ENCODE measurements at regions not wholly inside any gene's neighbourhood (a gene's known extent, or its start where the extent isn't known, plus 50 kb on each side); places are given as distances from the start of the nearest gene placed in this dataset.

GRCh38 chr1:58921342-58921741, 137.5 kb upstream of the JUN start:
- no peak overlapping the region for H3K27ac Mint-ChIP-seq
- no peak overlapping the region for H3K4me3 Mint-ChIP-seq
- peaks cover 3% of the 10 kb centered on the region for H3K27me3 Mint-ChIP-seq
- intact Hi-C loops (cut with micrococcal nuclease), result loop anchor here (10.0 kb wide), 1 partner anchor 53 kb away; no protein-coding TSS in a partner anchor
- no peaks in the 10 kb centered on the region for H3K9me3 Mint-ChIP-seq
- no peaks in the 10 kb centered on the region for H3K36me3 Mint-ChIP-seq (ENCODE audit: low read depth)
- peaks cover 45% of the 10 kb centered on the region for H3K4me1 Mint-ChIP-seq (ENCODE audit: low read depth)

GRCh38 chr1:58921751-58922150, 137.9 kb upstream of the JUN start:
- no peaks in the 10 kb centered on the region for H3K36me3 Mint-ChIP-seq (ENCODE audit: low read depth)
- H3K27me3 Mint-ChIP-seq, result peaks cover 3% of the 10 kb centered on the region
- H3K27ac Mint-ChIP-seq, result peak overlapping the region; percentile 36
- H3K9me3 Mint-ChIP-seq, result no peaks in the 10 kb centered on the region
- H3K4me3 Mint-ChIP-seq, result no peak overlapping the region
- H3K4me1 Mint-ChIP-seq (ENCODE audit: low read depth), result peaks cover 49% of the 10 kb centered on the region
- intact Hi-C loops (cut with micrococcal nuclease), result loop anchor here (10.0 kb wide), 1 partner anchor 53 kb away; no protein-coding TSS in a partner anchor

GRCh38 chr1:58922302-58923089, 138.6 kb upstream of the JUN start:
- H3K27me3 Mint-ChIP-seq, result peaks cover 3% of the 10 kb centered on the region
- no peak overlapping the region for H3K4me3 Mint-ChIP-seq
- H3K36me3 Mint-ChIP-seq (ENCODE audit: low read depth), result no peaks in the 10 kb centered on the region
- H3K27ac Mint-ChIP-seq, result peak overlapping the region; percentile 36
- H3K4me1 Mint-ChIP-seq (ENCODE audit: low read depth), result peaks cover 56% of the 10 kb centered on the region
- intact Hi-C loops (cut with micrococcal nuclease), result loop anchor here (10.0 kb wide), 1 partner anchor 52 kb away; no protein-coding TSS in a partner anchor
- H3K9me3 Mint-ChIP-seq, result no peaks in the 10 kb centered on the region

- H3K9me3 Mint-ChIP-seq, result no peaks in the 10 kb centered on the region
- H3K36me3 Mint-ChIP-seq (ENCODE audit: low read depth), result no peaks in the 10 kb centered on the region
- peak overlapping the region; percentile 36 for H3K27ac Mint-ChIP-seq
- no peak overlapping the region for H3K4me3 Mint-ChIP-seq
- intact Hi-C loops (cut with micrococcal nuclease), result loop anchor here (10.0 kb wide), 1 partner anchor 52 kb away; no protein-coding TSS in a partner anchor
- H3K27me3 Mint-ChIP-seq, result peaks cover 3% of the 10 kb centered on the region
- H3K4me1 Mint-ChIP-seq (ENCODE audit: low read depth), result peaks cover 58% of the 10 kb centered on the region
These were observed 139.2 kb upstream of the JUN start for GRCh38 chr1:58923090-58923470.

- Mint-ChIP-seq H3K27me3 (peaks cover 8% of the 10 kb centered on the region), H3K27ac (no peak overlapping the region), H3K9me3 (no peaks in the 10 kb centered on the region), H3K36me3 (ENCODE audit: low read depth) (no peaks in the 10 kb centered on the region), H3K4me1 (ENCODE audit: low read depth) (peaks cover 61% of the 10 kb centered on the region), H3K4me3 (no peak overlapping the region)
- intact Hi-C loops (cut with micrococcal nuclease), result loop anchor here (10.0 kb wide), 1 partner anchor 51 kb away; no protein-coding TSS in a partner anchor
These were observed 140.2 kb upstream of the JUN start for GRCh38 chr1:58924016-58924565.

- no peaks in the 10 kb centered on the region for H3K36me3 Mint-ChIP-seq (ENCODE audit: low read depth)
- peaks cover 10% of the 10 kb centered on the region for H3K27me3 Mint-ChIP-seq
- intact Hi-C loops (cut with micrococcal nuclease), result loop anchor here (10.0 kb wide), 1 partner anchor 50 kb away; no protein-coding TSS in a partner anchor
- H3K9me3 Mint-ChIP-seq, result no peaks in the 10 kb centered on the region
- H3K27ac Mint-ChIP-seq, result no peak overlapping the region
- H3K4me1 Mint-ChIP-seq (ENCODE audit: low read depth), result peaks cover 61% of the 10 kb centered on the region
- H3K4me3 Mint-ChIP-seq, result no peak overlapping the region
These were observed 141.0 kb upstream of the JUN start for GRCh38 chr1:58924821-58925220.

GRCh38 chr1:58925247-58925646, 141.4 kb upstream of the JUN start:
- Mint-ChIP-seq H3K4me3 (no peak overlapping the region), H3K4me1 (ENCODE audit: low read depth) (peaks cover 59% of the 10 kb centered on the region), H3K27me3 (peaks cover 10% of the 10 kb centered on the region), H3K9me3 (no peaks in the 10 kb centered on the region), H3K27ac (no peak overlapping the region), H3K36me3 (ENCODE audit: low read depth) (no peaks in the 10 kb centered on the region)
- intact Hi-C loops (cut with micrococcal nuclease), result loop anchor here (10.0 kb wide), 1 partner anchor 50 kb away; no protein-coding TSS in a partner anchor

GRCh38 chr1:58926152-58926551, 142.3 kb upstream of the JUN start:
- peaks cover 55% of the 10 kb centered on the region for H3K4me1 Mint-ChIP-seq (ENCODE audit: low read depth)
- H3K4me3 Mint-ChIP-seq, result no peak overlapping the region
- peaks cover 10% of the 10 kb centered on the region for H3K27me3 Mint-ChIP-seq
- H3K9me3 Mint-ChIP-seq, result no peaks in the 10 kb centered on the region
- H3K36me3 Mint-ChIP-seq (ENCODE audit: low read depth), result no peaks in the 10 kb centered on the region
- intact Hi-C loops (cut with micrococcal nuclease), result loop anchor here (10.0 kb wide), 1 partner anchor 49 kb away; no protein-coding TSS in a partner anchor
- H3K27ac Mint-ChIP-seq, result no peak overlapping the region

- Mint-ChIP-seq H3K27ac (no peak overlapping the region), H3K9me3 (no peaks in the 10 kb centered on the region), H3K27me3 (peaks cover 10% of the 10 kb centered on the region), H3K4me1 (ENCODE audit: low read depth) (peaks cover 55% of the 10 kb centered on the region), H3K36me3 (ENCODE audit: low read depth) (no peaks in the 10 kb centered on the region), H3K4me3 (no peak overlapping the region)
- intact Hi-C loops (cut with micrococcal nuclease), result loop anchor here (10.0 kb wide), 1 partner anchor 48 kb away; no protein-coding TSS in a partner anchor
These were observed 143.3 kb upstream of the JUN start for GRCh38 chr1:58927041-58927721.

- no peaks in the 10 kb centered on the region for H3K9me3 Mint-ChIP-seq
- peaks cover 10% of the 10 kb centered on the region for H3K27me3 Mint-ChIP-seq
- peaks cover 55% of the 10 kb centered on the region for H3K4me1 Mint-ChIP-seq (ENCODE audit: low read depth)
- intact Hi-C loops (cut with micrococcal nuclease), result loop anchor here (10.0 kb wide), 1 partner anchor 47 kb away; no protein-coding TSS in a partner anchor
- H3K27ac Mint-ChIP-seq, result no peak overlapping the region
- no peak overlapping the region for H3K4me3 Mint-ChIP-seq
- no peaks in the 10 kb centered on the region for H3K36me3 Mint-ChIP-seq (ENCODE audit: low read depth)
These were observed 143.9 kb upstream of the JUN start for GRCh38 chr1:58927722-58928085.

GRCh38 chr1:58928514-58928913, 144.7 kb upstream of the JUN start:
- H3K27ac Mint-ChIP-seq, result no peak overlapping the region

GRCh38 chr1:58929671-58930325, 146.0 kb upstream of the JUN start:
- Mint-ChIP-seq H3K27ac (peak overlapping the region; percentile 45), H3K4me3 (no peak overlapping the region), H3K9me3 (no peaks in the 10 kb centered on the region), H3K27me3 (peaks cover 7% of the 10 kb centered on the region), H3K4me1 (ENCODE audit: low read depth) (peaks cover 61% of the 10 kb centered on the region), H3K36me3 (ENCODE audit: low read depth) (no peaks in the 10 kb centered on the region)
- intact Hi-C loops (cut with micrococcal nuclease), result loop anchor here (10.0 kb wide), 1 partner anchor 45 kb away; no protein-coding TSS in a partner anchor

More at GRCh38 chr1:58928514-58928913, 144.7 kb upstream of the JUN start:
- peaks cover 59% of the 10 kb centered on the region for H3K4me1 Mint-ChIP-seq (ENCODE audit: low read depth)
- no peaks in the 10 kb centered on the region for H3K9me3 Mint-ChIP-seq
- H3K36me3 Mint-ChIP-seq (ENCODE audit: low read depth), result no peaks in the 10 kb centered on the region
- no peak overlapping the region for H3K4me3 Mint-ChIP-seq
- peaks cover 7% of the 10 kb centered on the region for H3K27me3 Mint-ChIP-seq
- intact Hi-C loops (cut with micrococcal nuclease), result loop anchor here (10.0 kb wide), 1 partner anchor 46 kb away; no protein-coding TSS in a partner anchor

- H3K27ac Mint-ChIP-seq, result peak overlapping the region; percentile 2
- H3K4me1 Mint-ChIP-seq (ENCODE audit: low read depth), result peaks cover 67% of the 10 kb centered on the region
- H3K27me3 Mint-ChIP-seq, result peaks cover 7% of the 10 kb centered on the region
- no peaks in the 10 kb centered on the region for H3K36me3 Mint-ChIP-seq (ENCODE audit: low read depth)
- intact Hi-C loops (cut with micrococcal nuclease), result no loop called here
- no peak overlapping the region for H3K4me3 Mint-ChIP-seq
- no peaks in the 10 kb centered on the region for H3K9me3 Mint-ChIP-seq
These were observed 147.2 kb upstream of the JUN start for GRCh38 chr1:58931024-58931423.

Data from dendritic cell treated with granulocyte-macrophage colony-stimulating factor and Interleukin-4, amounts not matched to agents 40 ng/mL and 50 ng/mL, for 4 days (primary cell).